ENCODE measurements at regions not wholly inside any gene's neighbourhood (a gene's known extent, or its start where the extent isn't known, plus 50 kb on each side); places are given as distances from the start of the nearest gene placed in this dataset.

- TF ChIP-seq POLR2A (IDR thresholded peaks at IDR 0.05): no peak
- no peak for TF ChIP-seq CTCF (IDR thresholded peaks at IDR 0.05)
These were observed 139.7 kb downstream of the TUSC7 start for GRCh38 chr3:116849261-116849688.
